ENCODE measurements at regions not wholly inside any gene's neighbourhood (a gene's known extent, or its start where the extent isn't known, plus 50 kb on each side); places are given as distances from the start of the nearest gene placed in this dataset.

DNA sequence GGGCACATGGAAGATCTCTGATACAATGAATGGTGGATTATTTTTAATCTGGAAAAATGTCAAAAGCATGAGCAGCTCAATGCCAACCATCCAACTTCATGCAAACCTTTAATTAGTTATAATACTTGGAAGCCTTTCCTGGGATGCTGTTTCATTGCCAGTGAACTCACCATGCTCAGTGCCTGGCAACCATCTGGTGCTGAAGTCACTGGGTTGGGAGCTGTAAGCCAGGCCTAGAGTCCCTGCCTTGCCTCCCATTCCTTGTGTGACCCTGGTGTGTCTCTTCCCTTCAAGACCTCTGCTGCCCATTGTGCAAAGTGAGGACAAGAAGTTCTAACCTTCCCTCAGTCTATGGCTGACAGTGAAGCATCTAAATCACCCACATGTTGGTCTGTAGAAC lies 458.7 kb downstream of the RNF144A start:
- TF ChIP-seq, protein P1, sequence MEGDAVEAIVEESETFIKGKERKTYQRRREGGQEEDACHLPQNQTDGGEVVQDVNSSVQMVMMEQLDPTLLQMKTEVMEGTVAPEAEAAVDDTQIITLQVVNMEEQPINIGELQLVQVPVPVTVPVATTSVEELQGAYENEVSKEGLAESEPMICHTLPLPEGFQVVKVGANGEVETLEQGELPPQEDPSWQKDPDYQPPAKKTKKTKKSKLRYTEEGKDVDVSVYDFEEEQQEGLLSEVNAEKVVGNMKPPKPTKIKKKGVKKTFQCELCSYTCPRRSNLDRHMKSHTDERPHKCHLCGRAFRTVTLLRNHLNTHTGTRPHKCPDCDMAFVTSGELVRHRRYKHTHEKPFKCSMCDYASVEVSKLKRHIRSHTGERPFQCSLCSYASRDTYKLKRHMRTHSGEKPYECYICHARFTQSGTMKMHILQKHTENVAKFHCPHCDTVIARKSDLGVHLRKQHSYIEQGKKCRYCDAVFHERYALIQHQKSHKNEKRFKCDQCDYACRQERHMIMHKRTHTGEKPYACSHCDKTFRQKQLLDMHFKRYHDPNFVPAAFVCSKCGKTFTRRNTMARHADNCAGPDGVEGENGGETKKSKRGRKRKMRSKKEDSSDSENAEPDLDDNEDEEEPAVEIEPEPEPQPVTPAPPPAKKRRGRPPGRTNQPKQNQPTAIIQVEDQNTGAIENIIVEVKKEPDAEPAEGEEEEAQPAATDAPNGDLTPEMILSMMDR (IDR thresholded peaks at IDR 0.05), result no peak
- no peak for TF ChIP-seq POLR2A (IDR thresholded peaks at IDR 0.05)
